Ascending aorta (tissue), 2 donors: ENCODE measurements at regions not wholly inside any gene's neighbourhood (a gene's known extent, or its start where the extent isn't known, plus 50 kb on each side); places are given as distances from the start of the nearest gene placed in this dataset.

ENCODE experiments used
- DNase-seq, 2 donors: peaks; one replicate each; pipeline ENCODE4 v3.0.0-alpha.2; 2019; ENCODE audit warnings: low spot score in 2 of 2
- H3K27ac ChIP-seq, 2 donors: fragments of 200-600 bp; sonication (generic); one replicate each; pipeline ENCODE4 v1.5.1; 2016 to 2017; ENCODE audit warnings: mild to moderate bottlenecking in 1 of 2
- H3K27me3 ChIP-seq: fragments of 200-600 bp; sonication (generic); one replicate; pipeline ENCODE4 v1.5.1; 2017
- H3K36me3 ChIP-seq, 2 donors: fragments of 200-600 bp; sonication (generic); one replicate each; pipeline ENCODE4 v1.5.1; 2016
- H3K4me1 ChIP-seq, 2 donors: fragments of 200-600 bp; sonication (generic); one replicate each; pipeline ENCODE4 v1.5.1; 2016 to 2017; ENCODE audit warnings: mild to moderate bottlenecking in 1 of 2
- H3K4me3 ChIP-seq, 2 donors: fragments of 200-600 bp; sonication (generic); one replicate each; pipeline ENCODE4 v1.5.1; 2016 to 2017; ENCODE audit warnings: mild to moderate bottlenecking in 1 of 2
- H3K9me3 ChIP-seq, 2 donors: fragments of 200-600 bp; sonication (generic); one replicate each; pipeline ENCODE4 v1.5.1; 2016
- intact Hi-C: fragments of 100-400 bp; cut with DNase I; formaldehyde crosslinking; loops from one replicate; pipeline ENCODE4 v1.15.1; 2023
- TF ChIP-seq, protein P1 (sequence below), 3 experiments: fragments of 200-600 bp in 2 of 3; fragments of 450-650 bp in 1 of 3; sonication (generic) in 2 of 3; IDR thresholded peaks; one replicate each; pipeline ENCODE4 v1.5.1; 2016 to 2019; ENCODE audit warnings: antibody characterized with exemption in 3 of 3, mild to moderate bottlenecking in 1 of 3, moderate library complexity in 1 of 3

DNA sequence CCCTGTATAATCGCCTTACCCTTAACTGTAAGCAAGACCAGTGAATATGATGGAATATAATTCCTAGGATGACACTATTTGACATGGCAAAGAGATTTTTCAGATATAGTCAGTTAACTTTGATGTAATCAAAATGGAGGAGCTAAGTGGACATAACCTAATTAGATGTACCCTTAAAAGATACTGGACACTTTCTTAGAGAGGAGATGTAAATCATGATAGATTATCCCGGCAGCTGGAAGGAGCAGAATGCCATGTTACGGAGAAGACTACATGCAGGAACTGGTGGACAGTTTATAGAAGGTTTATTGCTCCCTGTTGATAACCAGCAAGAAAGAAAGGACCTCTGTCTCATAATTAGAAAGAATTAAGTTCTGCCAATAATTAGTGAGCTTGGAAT lies 1142.9 kb downstream of the SI start:
- Histone ChIP-seq H3K4me3 (no peak overlapping the region), H3K36me3 (no peaks in the 10 kb centered on the region), H3K27ac (no peak overlapping the region), H3K9me3 (no peaks in the 10 kb centered on the region), H3K27me3 (no peaks in the 10 kb centered on the region), H3K4me1 (no peaks in the 10 kb centered on the region)
- intact Hi-C loops = no loop called here
- TF ChIP-seq, protein P1, sequence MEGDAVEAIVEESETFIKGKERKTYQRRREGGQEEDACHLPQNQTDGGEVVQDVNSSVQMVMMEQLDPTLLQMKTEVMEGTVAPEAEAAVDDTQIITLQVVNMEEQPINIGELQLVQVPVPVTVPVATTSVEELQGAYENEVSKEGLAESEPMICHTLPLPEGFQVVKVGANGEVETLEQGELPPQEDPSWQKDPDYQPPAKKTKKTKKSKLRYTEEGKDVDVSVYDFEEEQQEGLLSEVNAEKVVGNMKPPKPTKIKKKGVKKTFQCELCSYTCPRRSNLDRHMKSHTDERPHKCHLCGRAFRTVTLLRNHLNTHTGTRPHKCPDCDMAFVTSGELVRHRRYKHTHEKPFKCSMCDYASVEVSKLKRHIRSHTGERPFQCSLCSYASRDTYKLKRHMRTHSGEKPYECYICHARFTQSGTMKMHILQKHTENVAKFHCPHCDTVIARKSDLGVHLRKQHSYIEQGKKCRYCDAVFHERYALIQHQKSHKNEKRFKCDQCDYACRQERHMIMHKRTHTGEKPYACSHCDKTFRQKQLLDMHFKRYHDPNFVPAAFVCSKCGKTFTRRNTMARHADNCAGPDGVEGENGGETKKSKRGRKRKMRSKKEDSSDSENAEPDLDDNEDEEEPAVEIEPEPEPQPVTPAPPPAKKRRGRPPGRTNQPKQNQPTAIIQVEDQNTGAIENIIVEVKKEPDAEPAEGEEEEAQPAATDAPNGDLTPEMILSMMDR (IDR thresholded peaks at IDR 0.05) = no peak
- no peak for DNase-seq

DNA sequence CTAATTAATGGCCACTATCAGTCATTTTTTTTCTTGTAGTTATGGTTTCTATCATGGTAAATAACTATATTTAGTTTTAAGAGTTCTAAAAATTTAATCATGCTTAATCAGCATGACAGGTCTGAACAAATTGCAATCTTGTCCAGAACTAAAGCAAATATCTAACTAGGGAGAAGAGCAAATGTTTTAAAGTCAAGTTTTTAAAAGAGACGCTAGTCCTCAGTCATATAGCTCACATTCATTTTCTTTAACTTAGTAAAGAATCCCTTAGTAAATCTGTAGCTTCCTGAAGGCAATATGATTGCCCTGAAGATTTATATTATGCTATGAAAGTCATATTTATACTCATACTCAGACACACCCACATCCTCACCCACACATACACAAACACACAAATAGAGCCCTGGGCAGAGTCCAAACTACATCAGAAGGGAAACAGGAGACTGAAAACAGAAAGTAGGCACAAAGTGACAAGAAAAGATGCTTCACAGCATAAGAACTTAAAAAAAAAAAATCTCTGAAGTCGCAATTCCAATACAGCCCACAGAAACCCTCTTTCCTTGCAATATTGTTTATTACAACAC lies 1149.1 kb downstream of the SI start:
- DNase-seq = no peak
- no peaks in the 10 kb centered on the region for H3K4me1 ChIP-seq
- no peaks in the 10 kb centered on the region for H3K36me3 ChIP-seq
- H3K27ac ChIP-seq = no peak overlapping the region
- TF ChIP-seq, protein P1 (IDR thresholded peaks at IDR 0.05) = no peak
- intact Hi-C loops = no loop called here
- no peaks in the 10 kb centered on the region for H3K27me3 ChIP-seq
- no peaks in the 10 kb centered on the region for H3K9me3 ChIP-seq
- H3K4me3 ChIP-seq = no peak overlapping the region

DNA sequence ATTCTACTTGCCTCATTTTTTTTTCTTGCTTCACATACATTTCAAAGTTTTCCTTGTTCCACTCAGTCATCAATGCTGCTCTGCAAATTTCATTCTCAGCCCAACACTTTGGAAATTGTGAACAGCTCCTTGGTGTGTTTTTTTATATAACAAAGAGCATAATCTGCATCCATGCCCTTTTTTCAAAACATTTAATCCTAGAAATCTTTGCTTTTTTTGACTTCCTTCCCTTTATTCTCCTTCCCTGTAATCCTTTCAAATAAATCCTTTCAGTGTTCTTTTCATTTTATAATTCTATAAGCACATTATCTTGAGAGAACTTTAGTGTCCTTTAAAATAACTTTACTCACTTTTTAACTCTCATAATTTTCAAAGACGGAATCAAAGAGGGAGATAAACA lies 1150.8 kb downstream of the SI start:
- TF ChIP-seq, protein P1 (IDR thresholded peaks at IDR 0.05) = no peak
- no peaks in the 10 kb centered on the region for H3K4me1 ChIP-seq
- no peaks in the 10 kb centered on the region for H3K36me3 ChIP-seq
- DNase-seq = no peak
- H3K9me3 ChIP-seq = no peaks in the 10 kb centered on the region
- intact Hi-C loops = no loop called here
- no peaks in the 10 kb centered on the region for H3K27me3 ChIP-seq
- H3K4me3 ChIP-seq = no peak overlapping the region
- H3K27ac ChIP-seq = no peak overlapping the region

DNA sequence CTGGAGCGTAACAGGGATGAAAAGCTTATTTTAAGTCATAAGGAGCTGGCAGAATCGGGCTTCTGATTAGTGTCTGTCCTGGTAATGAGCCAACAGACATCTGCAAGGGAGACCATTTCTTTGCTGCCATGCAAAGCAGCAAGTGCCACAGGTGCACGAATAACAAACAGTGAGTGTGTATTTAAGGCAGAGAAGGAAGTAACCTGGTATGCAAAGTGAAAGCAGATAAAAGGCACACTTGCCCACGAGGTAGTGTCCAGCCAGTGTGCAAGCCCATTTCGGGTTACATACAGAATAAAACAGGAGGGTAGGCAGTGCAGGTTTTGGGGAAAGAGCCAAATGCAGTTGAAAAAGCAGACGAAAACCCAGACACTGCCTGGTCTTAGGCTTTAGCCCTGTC lies 1153.7 kb downstream of the SI start:
- no peaks in the 10 kb centered on the region for H3K4me1 ChIP-seq
- intact Hi-C loops = no loop called here
- no peak overlapping the region for H3K4me3 ChIP-seq
- H3K36me3 ChIP-seq = no peaks in the 10 kb centered on the region
- DNase-seq = no peak
- no peaks in the 10 kb centered on the region for H3K9me3 ChIP-seq
- no peaks in the 10 kb centered on the region for H3K27me3 ChIP-seq
- H3K27ac ChIP-seq = no peak overlapping the region
- TF ChIP-seq, protein P1 (IDR thresholded peaks at IDR 0.05) = no peak

DNA sequence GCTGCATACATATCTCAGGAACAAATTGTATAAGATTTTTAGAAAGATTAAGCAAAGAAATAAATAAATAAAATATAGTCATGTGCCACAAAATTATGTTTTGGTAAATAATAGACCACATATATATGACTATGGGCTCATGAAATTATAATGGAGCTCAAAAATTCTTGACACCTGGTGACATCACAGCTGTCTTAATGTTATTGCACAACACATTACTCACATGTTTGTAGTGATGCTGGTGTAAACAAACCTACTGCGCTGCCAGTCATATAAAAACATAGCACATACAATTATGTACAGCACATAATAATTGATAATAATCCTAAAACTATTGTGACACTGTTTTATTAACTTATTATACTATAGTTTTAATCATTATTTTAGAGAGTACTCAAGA lies 1159.1 kb downstream of the SI start:
- Histone ChIP-seq H3K27ac (no peak overlapping the region), H3K4me3 (no peak overlapping the region), H3K27me3 (no peaks in the 10 kb centered on the region), H3K4me1 (no peaks in the 10 kb centered on the region), H3K9me3 (no peaks in the 10 kb centered on the region), H3K36me3 (no peaks in the 10 kb centered on the region)
- intact Hi-C loops = no loop called here
- TF ChIP-seq, protein P1 (IDR thresholded peaks at IDR 0.05) = no peak
- no peak for DNase-seq
